DOHH2 (cell line): ENCODE measurements at regions not wholly inside any gene's neighbourhood (a gene's known extent, or its start where the extent isn't known, plus 50 kb on each side); places are given as distances from the start of the nearest gene placed in this dataset.

Source experiments
- EZH2phosphoT487 ChIP-seq: fragments of 200-600 bp; sonication (generic); IDR thresholded peaks from 2 replicates; pipeline ENCODE4 v1.6.1; 2017; ENCODE audit warnings: borderline replicate concordance, mild to moderate bottlenecking, antibody characterized with exemption, low read length, moderate library complexity, mixed read lengths
- TF ChIP-seq, protein P1 (sequence below): fragments of 200-600 bp; sonication (generic); IDR thresholded peaks from one replicate; pipeline ENCODE4 v1.5.1; 2014; ENCODE audit warnings: antibody characterized with exemption, mild to moderate bottlenecking, low read depth, low read length; ENCODE audit not compliant: poor library complexity, severe bottlenecking

DNA sequence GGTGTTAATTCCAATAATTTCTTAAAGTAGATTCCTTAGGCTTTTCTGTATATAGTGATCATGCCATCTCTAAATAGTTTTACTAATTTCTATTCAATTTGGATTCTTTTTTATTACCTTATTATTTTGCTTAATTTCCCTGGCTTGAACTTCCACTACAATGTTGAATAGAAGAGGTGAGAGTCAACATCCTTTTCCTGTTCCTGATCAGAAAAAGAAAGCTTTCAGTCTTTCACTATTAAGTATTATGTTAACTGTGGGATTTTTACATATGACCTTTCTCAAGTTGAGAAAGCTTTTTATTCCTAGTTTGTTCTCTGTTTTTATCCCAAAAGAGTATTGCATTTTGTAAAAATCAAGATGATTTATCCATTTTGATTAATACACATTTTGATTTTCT, 574.5 kb upstream of the TLE4 start:
- TF ChIP-seq, protein P1, sequence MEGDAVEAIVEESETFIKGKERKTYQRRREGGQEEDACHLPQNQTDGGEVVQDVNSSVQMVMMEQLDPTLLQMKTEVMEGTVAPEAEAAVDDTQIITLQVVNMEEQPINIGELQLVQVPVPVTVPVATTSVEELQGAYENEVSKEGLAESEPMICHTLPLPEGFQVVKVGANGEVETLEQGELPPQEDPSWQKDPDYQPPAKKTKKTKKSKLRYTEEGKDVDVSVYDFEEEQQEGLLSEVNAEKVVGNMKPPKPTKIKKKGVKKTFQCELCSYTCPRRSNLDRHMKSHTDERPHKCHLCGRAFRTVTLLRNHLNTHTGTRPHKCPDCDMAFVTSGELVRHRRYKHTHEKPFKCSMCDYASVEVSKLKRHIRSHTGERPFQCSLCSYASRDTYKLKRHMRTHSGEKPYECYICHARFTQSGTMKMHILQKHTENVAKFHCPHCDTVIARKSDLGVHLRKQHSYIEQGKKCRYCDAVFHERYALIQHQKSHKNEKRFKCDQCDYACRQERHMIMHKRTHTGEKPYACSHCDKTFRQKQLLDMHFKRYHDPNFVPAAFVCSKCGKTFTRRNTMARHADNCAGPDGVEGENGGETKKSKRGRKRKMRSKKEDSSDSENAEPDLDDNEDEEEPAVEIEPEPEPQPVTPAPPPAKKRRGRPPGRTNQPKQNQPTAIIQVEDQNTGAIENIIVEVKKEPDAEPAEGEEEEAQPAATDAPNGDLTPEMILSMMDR = no peak
- no peak for TF ChIP-seq EZH2phosphoT487
